ENCODE measurements at regions not wholly inside any gene's neighbourhood (a gene's known extent, or its start where the extent isn't known, plus 50 kb on each side); places are given as distances from the start of the nearest gene placed in this dataset.

- no peak for ATAC-seq (ENCODE audit: low FRiP score in 2 of 2)
Observed at GRCh38 chr3:31247850-31248562, 284.7 kb upstream of the STT3B start.

GRCh38 chr3:31248563-31248992 is 284.1 kb upstream of the STT3B start:
- Histone ChIP-seq H3K4me1 (no peaks in the 10 kb centered on the region), H3K9me3 (no peaks in the 10 kb centered on the region), H3K4me3 (no peak overlapping the region), H3K27me3 (no peaks in the 10 kb centered on the region), H3K36me3 (no peaks in the 10 kb centered on the region), H3K27ac (no peak overlapping the region)
- 91 to 92% methylated on average over 6 of the region's 6 CpGs for WGBS, 2 donors
- TF ChIP-seq CTCF (IDR thresholded peaks at IDR 0.05) (no peak), EP300 (IDR thresholded peaks at IDR 0.05) (no peak), POLR2AphosphoS5 (IDR thresholded peaks at IDR 0.05) (no peak)
- ATAC-seq (ENCODE audit: low FRiP score in 2 of 2) (no peak), DNase-seq (no peak)

More at GRCh38 chr3:31247850-31248562, 284.7 kb upstream of the STT3B start:
- H3K9me3 ChIP-seq: no peaks in the 10 kb centered on the region
- no peak for TF ChIP-seq POLR2AphosphoS5 (IDR thresholded peaks at IDR 0.05)
- no peak for TF ChIP-seq CTCF (IDR thresholded peaks at IDR 0.05)
- no peak for TF ChIP-seq EP300 (IDR thresholded peaks at IDR 0.05)
- no peak for TF ChIP-seq POLR2A (IDR thresholded peaks at IDR 0.05)
- no peaks in the 10 kb centered on the region for H3K4me1 ChIP-seq
- 73 to 78% methylated on average over 5 of the region's 5 CpGs for WGBS, 2 donors
- H3K27me3 ChIP-seq: no peaks in the 10 kb centered on the region
- DNase-seq: no peak
- H3K36me3 ChIP-seq: no peaks in the 10 kb centered on the region
- no peak overlapping the region for H3K27ac ChIP-seq
- no peak overlapping the region for H3K4me3 ChIP-seq

GRCh38 chr3:31249545-31249944 is 283.2 kb upstream of the STT3B start:
- no peaks in the 10 kb centered on the region for H3K4me1 ChIP-seq
- H3K27ac ChIP-seq: no peak overlapping the region
- H3K9me3 ChIP-seq: no peaks in the 10 kb centered on the region
- ATAC-seq (ENCODE audit: low FRiP score in 2 of 2) (no peak), DNase-seq (no peak)
- TF ChIP-seq CTCF (IDR thresholded peaks at IDR 0.05): no peak
- no peak for TF ChIP-seq EP300 (IDR thresholded peaks at IDR 0.05)
- no peak for TF ChIP-seq POLR2AphosphoS5 (IDR thresholded peaks at IDR 0.05)
- no peak for TF ChIP-seq POLR2A (IDR thresholded peaks at IDR 0.05)
- H3K27me3 ChIP-seq: no peaks in the 10 kb centered on the region
- H3K36me3 ChIP-seq: no peaks in the 10 kb centered on the region
- no peak overlapping the region for H3K4me3 ChIP-seq

GRCh38 chr3:31250116-31250777 is 282.5 kb upstream of the STT3B start:
- Histone ChIP-seq H3K36me3 (no peaks in the 10 kb centered on the region), H3K27me3 (no peaks in the 10 kb centered on the region), H3K4me1 (no peaks in the 10 kb centered on the region), H3K4me3 (no peak overlapping the region), H3K27ac (no peak overlapping the region), H3K9me3 (no peaks in the 10 kb centered on the region)
- TF ChIP-seq POLR2A (IDR thresholded peaks at IDR 0.05) (no peak), CTCF (IDR thresholded peaks at IDR 0.05) (no peak), POLR2AphosphoS5 (IDR thresholded peaks at IDR 0.05) (no peak), EP300 (IDR thresholded peaks at IDR 0.05) (no peak)
- ATAC-seq (ENCODE audit: low FRiP score in 2 of 2) (no peak), DNase-seq (no peak)
- 85 to 95% methylated on average over 1 of the region's 1 CpG for WGBS, 2 donors

GRCh38 chr3:31251083-31251482 is 281.6 kb upstream of the STT3B start:
- Histone ChIP-seq H3K36me3 (no peaks in the 10 kb centered on the region), H3K4me1 (no peaks in the 10 kb centered on the region), H3K27me3 (no peaks in the 10 kb centered on the region), H3K9me3 (no peaks in the 10 kb centered on the region), H3K27ac (no peak overlapping the region), H3K4me3 (no peak overlapping the region)
- WGBS, 2 donors: 92 to 95% methylated on average over 3 of the region's 3 CpGs
- ATAC-seq (ENCODE audit: low FRiP score in 2 of 2) (no peak), DNase-seq (no peak)
- TF ChIP-seq CTCF (IDR thresholded peaks at IDR 0.05): no peak
- no peak for TF ChIP-seq POLR2AphosphoS5 (IDR thresholded peaks at IDR 0.05)
- no peak for TF ChIP-seq POLR2A (IDR thresholded peaks at IDR 0.05)
- no peak for TF ChIP-seq EP300 (IDR thresholded peaks at IDR 0.05)
